SK-N-MC (cell line): ENCODE measurements at regions not wholly inside any gene's neighbourhood (a gene's known extent, or its start where the extent isn't known, plus 50 kb on each side); places are given as distances from the start of the nearest gene placed in this dataset.

Experiments
- EZH2 ChIP-seq: fragments of 200-600 bp; sonication (generic); IDR thresholded peaks from one replicate; pipeline ENCODE4 v1.6.1; 2017; ENCODE audit warnings: antibody characterized with exemption
- FOXP2 ChIP-seq: optimal IDR thresholded peaks from 2 replicates; pipeline ENCODE3; 2011; ENCODE audit warnings: mild to moderate bottlenecking, moderate library complexity; ENCODE audit not compliant: insufficient read depth; ENCODE audit errors: extremely low read length, control extremely low read depth
- POLR2AphosphoS5 ChIP-seq: IDR thresholded peaks from 2 replicates; pipeline ENCODE4 v1.6.1; 2012; ENCODE audit warnings: mild to moderate bottlenecking, low read depth, low read length, borderline replicate concordance

DNA sequence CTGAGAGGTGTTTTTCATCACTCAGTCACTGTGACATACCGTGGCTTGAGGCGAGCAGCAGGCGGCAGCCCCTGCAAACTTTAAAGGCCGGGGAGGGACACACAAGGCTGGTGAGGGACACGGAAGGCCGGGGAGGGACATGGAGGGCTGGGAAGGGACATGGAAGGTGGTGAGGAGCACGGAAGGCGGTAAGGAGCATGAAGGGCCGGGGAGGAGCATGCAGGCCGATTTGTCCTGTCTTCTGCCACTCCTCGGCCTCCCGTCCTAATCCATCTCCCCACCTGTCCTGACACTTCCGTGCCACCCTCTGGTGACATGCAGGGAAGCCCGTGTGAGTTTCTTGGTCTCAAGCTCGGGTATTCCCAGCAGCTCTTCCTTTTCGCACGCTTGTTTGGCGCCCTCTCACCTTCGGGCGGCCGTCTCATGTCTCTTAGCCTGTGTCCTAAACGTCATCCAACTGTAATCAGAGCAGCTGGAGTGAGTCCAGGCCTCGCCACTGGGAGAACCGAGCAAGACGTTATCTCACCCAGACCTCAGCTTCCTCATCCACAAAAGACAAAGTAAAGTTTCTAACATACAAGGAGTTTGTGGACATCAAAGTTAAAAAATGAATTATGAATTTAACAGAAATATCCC lies 126.5 kb downstream of the MRPL36 start:
- TF ChIP-seq POLR2AphosphoS5 = no peak
- no peak for TF ChIP-seq EZH2
- no peak for TF ChIP-seq FOXP2
